HepG2 (cell line): ENCODE measurements at regions not wholly inside any gene's neighbourhood (a gene's known extent, or its start where the extent isn't known, plus 50 kb on each side); places are given as distances from the start of the nearest gene placed in this dataset.
A peak's percentile ranks its signal among the peaks of the same experiment; 100 is the strongest.

Source experiments
- ATAC-seq: fragments of 200-7000 bp; cut with Tn5 transposase; 3 replicates; pipeline ENCODE4 v1.9.1; 2020; ENCODE audit warnings: mild to moderate bottlenecking, moderate library complexity
- BruUV-seq: library from RNA; stranded (reverse); fragments of 400-500 nt; replicated peaks from 2 replicates; lab custom pipeline; 2021; lab: Mats Ljungman, UMichigan
- CTCF ChIA-PET: fragments of 300-600 bp; formaldehyde crosslinking; extraction: SDS; loops from one replicate; lab custom pipeline; 2021; ENCODE audit warnings: low total read pairs, inconsistent platforms, low intra/inter-chr PET ratio; lab: Yijun Ruan, JAX
- POLR2A ChIA-PET: fragments of 350-600 bp; sonication (Branson Sonifier 250); formaldehyde crosslinking; loops from one replicate; lab custom pipeline; 2020; ENCODE audit warnings: antibody characterized with exemption, inconsistent platforms; lab: Yijun Ruan, JAX
- DNase-seq: peaks from one replicate; pipeline ENCODE4 v3.0.0-alpha.2; 2015; ENCODE audit warnings: low spot score
- FAIRE-seq: peaks from 3 replicates; lab custom pipeline; 2011; peaks lifted over from hg19 to GRCh38; lab: Jason Lieb, UNC
- H2AFZ ChIP-seq: one replicate; pipeline ENCODE4 v1.6.1; 2011; ENCODE audit warnings: low read length, inconsistent platforms
- H3K27ac ChIP-seq: fragments of 300-600 bp; 3 replicates; pipeline ENCODE4 v1.8.0; 2011; ENCODE audit warnings: mixed run types, mild to moderate bottlenecking, mixed read lengths, low read length, inconsistent platforms; ENCODE audit not compliant: insufficient read depth; ENCODE audit errors: extremely low read length
- H3K27me3 ChIP-seq, 2 experiments: fragments of 200-600 bp in 1 of 2; 2 replicates in 1 of 2; 3 replicates in 1 of 2; pipeline versions ENCODE4 v1.6.0 to v1.8.0; 2011; ENCODE audit warnings: low read length in 2 of 2, mild to moderate bottlenecking in 2 of 2, moderate library complexity in 2 of 2, inconsistent platforms in 1 of 2; ENCODE audit not compliant: insufficient read depth in 2 of 2, control insufficient read depth in 1 of 2
- H3K36me3 ChIP-seq, 2 experiments: fragments of 200-600 bp in 1 of 2; replicated peaks in 1 of 2; 2 replicates in 1 of 2; 3 replicates in 1 of 2; pipeline versions ENCODE4 v1.5.1 to v1.8.0; 2011; ENCODE audit warnings: low read length in 2 of 2, inconsistent platforms in 1 of 2; ENCODE audit not compliant: insufficient read depth in 2 of 2, control insufficient read depth in 1 of 2
- H3K4me1 ChIP-seq: 2 replicates; pipeline ENCODE4 v1.5.1; 2012; ENCODE audit warnings: low read length, inconsistent platforms; ENCODE audit not compliant: insufficient read depth
- H3K4me2 ChIP-seq: 2 replicates; pipeline ENCODE4 v1.6.0; 2011; ENCODE audit warnings: low read depth, low read length, inconsistent platforms
- H3K4me3 ChIP-seq, 3 experiments: fragments of 200-600 bp in 1 of 3; sonication (generic), shearing (Covaris generic) in 1 of 3; replicated peaks in 1 of 3; 2 replicates each; pipeline ENCODE4 v1.5.1; 2011 to 2016; ENCODE audit warnings: low read length in 3 of 3, inconsistent platforms in 2 of 3, low read depth in 2 of 3, mild to moderate bottlenecking in 2 of 3, control low read depth in 1 of 3, mixed read lengths in 1 of 3; ENCODE audit not compliant: insufficient read depth in 1 of 3
- H3K79me2 ChIP-seq: one replicate; pipeline ENCODE4 v1.6.1; 2011; ENCODE audit warnings: low read length, inconsistent platforms; ENCODE audit not compliant: insufficient read depth
- H3K9ac ChIP-seq: 2 replicates; pipeline ENCODE4 v1.6.0; 2011; ENCODE audit warnings: mild to moderate bottlenecking, low read depth, low read length, inconsistent platforms; ENCODE audit not compliant: insufficient read depth
- H3K9me3 ChIP-seq: 2 replicates; pipeline ENCODE4 v1.5.1; 2012; ENCODE audit warnings: mild to moderate bottlenecking, low read length
- H4K20me1 ChIP-seq: 2 replicates; pipeline ENCODE4 v1.6.0; 2011; ENCODE audit warnings: inconsistent platforms, mild to moderate bottlenecking, low read length, moderate library complexity; ENCODE audit not compliant: insufficient read depth
- CTCF ChIP-seq: sonication (generic); formaldehyde crosslinking; IDR thresholded peaks from 2 replicates; pipeline ENCODE4 v1.5.0; 2020; ENCODE audit warnings: mild to moderate bottlenecking, missing genetic modification reagents, moderate library complexity
- PHF5A ChIP-seq: IDR thresholded peaks from one replicate; pipeline ENCODE4 v1.6.1; 2018; ENCODE audit warnings: low read depth, missing genetic modification reagents; ENCODE audit not compliant: unreplicated experiment
- PLRG1 ChIP-seq: fragments of 450-650 bp; conservative IDR thresholded peaks from 2 replicates; pipeline ENCODE4 v1.6.1; 2016
- ZBTB33 ChIP-seq: sonication (generic); formaldehyde crosslinking; IDR thresholded peaks from 2 replicates; pipeline ENCODE4 v1.4.0; 2020; ENCODE audit warnings: missing genetic modification reagents
- ZNF382 ChIP-seq: sonication (generic); formaldehyde crosslinking; IDR thresholded peaks from 2 replicates; pipeline ENCODE4 v1.5.0; 2020; ENCODE audit warnings: missing genetic modification reagents, mild to moderate bottlenecking, borderline replicate concordance
- WGBS: methylation state at CpG from one replicate; pipeline ENCODE4 v1.1.6; 2017; ENCODE audit warnings: low lambda C conversion rate; 5-methylcytosine and 5-hydroxymethylcytosine counted together
- in situ Hi-C: cut with HindIII; loops from 2 replicates; pipeline ENCODE4 v1.10.0; 2017; ENCODE audit warnings: low pct_unique_long_range_greater_than_20kb; ENCODE audit not compliant: extremely low pct_ligation_motif_present
- intact Hi-C: fragments of 100-400 bp; cut with micrococcal nuclease; formaldehyde crosslinking; loops from one replicate; pipeline ENCODE4 v1.10.0; 2022; ENCODE audit not compliant: unreplicated experiment
- TF ChIP-seq, protein P1 (sequence below): sonication (generic); IDR thresholded peaks from 2 replicates; pipeline ENCODE4 v1.6.1; 2016; ENCODE audit warnings: low read depth, borderline replicate concordance

DNA sequence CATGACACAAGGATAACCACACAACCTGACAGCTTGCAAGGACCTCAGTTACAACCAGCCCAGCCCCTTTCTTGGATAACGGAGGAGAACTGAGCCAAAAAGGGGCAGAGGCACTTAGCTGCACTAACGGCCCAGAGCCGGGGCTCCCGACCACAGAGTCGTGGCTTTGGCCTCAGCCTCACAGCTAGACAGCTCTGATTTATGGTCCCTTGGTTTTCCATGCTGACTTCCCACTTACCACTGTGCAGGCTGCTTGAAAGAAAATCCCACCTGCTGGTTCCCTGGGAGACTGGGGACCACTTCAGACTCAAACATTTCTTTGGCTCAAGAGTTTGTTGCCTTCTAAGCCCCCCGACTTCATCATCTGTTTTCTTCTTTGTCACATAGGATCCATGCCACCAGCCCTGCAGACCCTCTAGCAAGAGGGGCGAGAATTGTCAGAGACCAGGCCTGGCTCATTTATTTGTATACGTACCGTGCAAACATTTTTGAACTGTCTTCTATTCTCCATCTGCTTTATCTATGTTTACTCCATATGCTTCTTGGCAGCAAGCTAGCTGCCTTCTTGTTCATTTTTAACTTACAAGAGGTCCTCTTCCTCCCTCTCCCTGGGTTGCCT, 352.6 kb upstream of the MYT1L start (continued):
- no peak for TF ChIP-seq ZNF382 (CRISPR knock-in tag)
- TF ChIP-seq PLRG1 = no peak

- peak; percentile 65 for ATAC-seq
- WGBS = 53% methylated on average over 17 of the region's 17 CpGs
- no peak for FAIRE-seq
- Histone ChIP-seq H3K4me2 (no peak overlapping the region), H3K36me3 (no peaks in the 10 kb centered on the region), H4K20me1 (no peaks in the 10 kb centered on the region; the same call in 1 of the 2 replicates), H3K9ac (no peak overlapping the region), H2AFZ (no peak overlapping the region), H3K27ac (no peak overlapping the region), H3K27me3 (peaks cover 5 to 38% of the 10 kb centered on the region in 2 experiments; a peak in 4 of 5 replicates), H3K4me1 (no peaks in the 10 kb centered on the region), H3K9me3 (no peaks in the 10 kb centered on the region), H3K79me2 (no peaks in the 10 kb centered on the region), H3K4me3 (no peak overlapping the region)
- in situ Hi-C loops = no loop called here
- intact Hi-C loops = no loop called here
- no peak for DNase-seq
- POLR2A ChIA-PET = no interaction called here
- CTCF ChIA-PET = no interaction called here
- BruUV-seq = no TSS peak
- TF ChIP-seq PHF5A (no peak), ZBTB33 (CRISPR knock-in tag) (0 out of 2 replicates have a peak, but pooled peaks have one; percentile 27), CTCF (CRISPR knock-in tag) (peak; percentile 17; the same call in 1 of the 2 replicates)
- TF ChIP-seq, protein P1, sequence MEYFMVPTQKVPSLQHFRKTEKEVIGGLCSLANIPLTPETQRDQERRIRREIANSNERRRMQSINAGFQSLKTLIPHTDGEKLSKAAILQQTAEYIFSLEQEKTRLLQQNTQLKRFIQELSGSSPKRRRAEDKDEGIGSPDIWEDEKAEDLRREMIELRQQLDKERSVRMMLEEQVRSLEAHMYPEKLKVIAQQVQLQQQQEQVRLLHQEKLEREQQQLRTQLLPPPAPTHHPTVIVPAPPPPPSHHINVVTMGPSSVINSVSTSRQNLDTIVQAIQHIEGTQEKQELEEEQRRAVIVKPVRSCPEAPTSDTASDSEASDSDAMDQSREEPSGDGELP = no peak
Measured at GRCh38 chr2:2682700-2683342, 351.7 kb upstream of the MYT1L start.
